NB4 (cell line): ENCODE measurements at regions not wholly inside any gene's neighbourhood (a gene's known extent, or its start where the extent isn't known, plus 50 kb on each side); places are given as distances from the start of the nearest gene placed in this dataset.

ENCODE experiments used
- DNase-seq: peaks from one replicate; pipeline ENCODE4 v3.0.0; 2010; ENCODE audit warnings: low read depth
- H3K4me3 ChIP-seq: one replicate; pipeline ENCODE4 v1.5.1; 2011; ENCODE audit warnings: mild to moderate bottlenecking, low read depth, low read length, moderate library complexity
- MYC ChIP-seq: IDR thresholded peaks from 2 replicates; pipeline ENCODE4 v1.6.1; 2011; ENCODE audit warnings: low read depth, low read length
- POLR2A ChIP-seq: IDR thresholded peaks from 2 replicates; pipeline ENCODE4 v1.6.1; 2011; ENCODE audit warnings: mild to moderate bottlenecking; ENCODE audit not compliant: insufficient read length; ENCODE audit errors: extremely low read depth
- TF ChIP-seq, protein P1 (sequence below): IDR thresholded peaks from 2 replicates; pipeline ENCODE4 v1.6.1; 2011; ENCODE audit warnings: low read depth, low read length
- TF ChIP-seq, protein P2 (sequence below): IDR thresholded peaks from one replicate; pipeline ENCODE4 v1.5.1; 2012; ENCODE audit warnings: low read depth, low read length

DNA sequence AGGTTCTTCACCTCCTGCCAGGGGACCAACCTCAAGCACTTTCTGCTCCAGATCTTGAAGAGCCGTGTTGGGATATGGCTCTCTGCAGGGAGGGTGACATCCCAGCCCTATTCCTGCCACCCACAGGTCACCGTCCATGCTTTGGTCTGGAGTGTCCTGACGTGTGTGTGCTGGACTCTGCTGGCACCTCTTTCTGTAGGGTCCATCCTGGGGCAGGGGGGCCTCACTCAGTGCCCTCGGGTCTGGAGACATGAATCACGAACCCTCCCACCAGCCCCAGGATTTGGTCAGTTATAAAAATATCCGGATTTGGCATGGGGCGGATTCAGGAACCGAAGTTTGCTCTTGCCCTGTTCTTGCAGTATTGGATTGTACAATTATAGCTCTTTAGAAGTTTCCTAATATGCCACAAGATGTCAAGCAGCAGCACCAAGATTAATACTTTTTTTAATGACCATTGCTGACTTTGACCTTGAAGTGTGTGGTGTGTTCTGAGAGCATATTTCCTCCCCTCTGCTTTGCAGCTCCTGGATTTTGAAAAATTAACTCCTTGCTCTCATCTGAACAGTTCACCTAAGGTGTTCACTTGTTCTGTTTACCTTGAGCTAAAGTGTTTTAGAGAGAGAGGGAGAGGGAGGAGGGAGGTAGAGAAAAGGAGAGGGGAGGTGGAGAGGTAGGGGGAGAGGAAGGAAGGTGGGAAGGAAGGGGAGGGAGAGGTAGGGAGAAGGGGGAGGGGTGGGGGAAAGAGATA, 95.4 kb upstream of the SHH start:
- no peak overlapping the region for H3K4me3 ChIP-seq
- DNase-seq: no peak
- no peak for TF ChIP-seq MYC

DNA sequence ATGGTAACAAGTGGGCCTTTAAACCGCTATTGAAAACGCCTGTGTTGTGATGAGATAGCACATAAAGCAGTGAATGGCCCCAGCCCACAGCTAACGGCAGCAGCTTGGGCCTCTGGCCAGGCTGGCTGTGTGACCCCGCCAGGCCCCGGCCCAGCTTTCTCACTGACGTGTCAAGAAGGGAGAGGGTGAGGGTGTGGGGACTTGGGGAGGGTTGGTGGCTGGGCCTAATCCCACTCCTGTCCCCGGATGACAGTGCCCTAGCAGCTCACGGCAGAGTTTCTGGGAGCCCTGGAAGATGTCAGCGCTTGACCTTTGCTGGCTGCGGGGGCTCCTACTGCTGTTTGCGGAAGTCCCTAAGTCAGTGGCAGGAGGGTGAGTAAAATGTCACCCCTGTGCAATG, 88.9 kb upstream of the SHH start:
- TF ChIP-seq, protein P1, sequence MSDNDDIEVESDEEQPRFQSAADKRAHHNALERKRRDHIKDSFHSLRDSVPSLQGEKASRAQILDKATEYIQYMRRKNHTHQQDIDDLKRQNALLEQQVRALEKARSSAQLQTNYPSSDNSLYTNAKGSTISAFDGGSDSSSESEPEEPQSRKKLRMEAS: no peak
- TF ChIP-seq POLR2A: no peak
- TF ChIP-seq MYC: no peak
- TF ChIP-seq, protein P2, sequence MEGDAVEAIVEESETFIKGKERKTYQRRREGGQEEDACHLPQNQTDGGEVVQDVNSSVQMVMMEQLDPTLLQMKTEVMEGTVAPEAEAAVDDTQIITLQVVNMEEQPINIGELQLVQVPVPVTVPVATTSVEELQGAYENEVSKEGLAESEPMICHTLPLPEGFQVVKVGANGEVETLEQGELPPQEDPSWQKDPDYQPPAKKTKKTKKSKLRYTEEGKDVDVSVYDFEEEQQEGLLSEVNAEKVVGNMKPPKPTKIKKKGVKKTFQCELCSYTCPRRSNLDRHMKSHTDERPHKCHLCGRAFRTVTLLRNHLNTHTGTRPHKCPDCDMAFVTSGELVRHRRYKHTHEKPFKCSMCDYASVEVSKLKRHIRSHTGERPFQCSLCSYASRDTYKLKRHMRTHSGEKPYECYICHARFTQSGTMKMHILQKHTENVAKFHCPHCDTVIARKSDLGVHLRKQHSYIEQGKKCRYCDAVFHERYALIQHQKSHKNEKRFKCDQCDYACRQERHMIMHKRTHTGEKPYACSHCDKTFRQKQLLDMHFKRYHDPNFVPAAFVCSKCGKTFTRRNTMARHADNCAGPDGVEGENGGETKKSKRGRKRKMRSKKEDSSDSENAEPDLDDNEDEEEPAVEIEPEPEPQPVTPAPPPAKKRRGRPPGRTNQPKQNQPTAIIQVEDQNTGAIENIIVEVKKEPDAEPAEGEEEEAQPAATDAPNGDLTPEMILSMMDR: no peak
- DNase-seq: no peak
- H3K4me3 ChIP-seq: no peak overlapping the region

DNA sequence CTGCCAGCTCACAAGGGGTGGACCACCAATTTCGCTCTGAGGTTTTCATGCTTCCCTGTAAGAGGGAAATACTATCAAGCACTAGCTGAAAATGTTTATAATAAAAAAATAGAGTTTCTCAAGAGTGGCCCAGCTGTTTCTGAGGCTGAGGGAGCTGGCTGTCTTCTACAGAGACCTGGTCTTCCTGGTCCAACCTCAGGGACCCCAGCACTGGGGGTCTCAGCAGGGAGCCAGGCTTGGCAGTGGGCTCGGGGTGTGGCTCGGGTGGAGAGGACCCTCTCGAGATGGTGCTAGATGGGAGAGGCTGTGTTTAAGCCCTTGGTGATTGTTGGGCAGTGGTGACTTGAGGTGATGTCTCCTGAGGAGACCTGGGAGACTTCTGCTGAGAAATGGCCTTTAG, 87.3 kb upstream of the SHH start:
- no peak overlapping the region for H3K4me3 ChIP-seq

DNA sequence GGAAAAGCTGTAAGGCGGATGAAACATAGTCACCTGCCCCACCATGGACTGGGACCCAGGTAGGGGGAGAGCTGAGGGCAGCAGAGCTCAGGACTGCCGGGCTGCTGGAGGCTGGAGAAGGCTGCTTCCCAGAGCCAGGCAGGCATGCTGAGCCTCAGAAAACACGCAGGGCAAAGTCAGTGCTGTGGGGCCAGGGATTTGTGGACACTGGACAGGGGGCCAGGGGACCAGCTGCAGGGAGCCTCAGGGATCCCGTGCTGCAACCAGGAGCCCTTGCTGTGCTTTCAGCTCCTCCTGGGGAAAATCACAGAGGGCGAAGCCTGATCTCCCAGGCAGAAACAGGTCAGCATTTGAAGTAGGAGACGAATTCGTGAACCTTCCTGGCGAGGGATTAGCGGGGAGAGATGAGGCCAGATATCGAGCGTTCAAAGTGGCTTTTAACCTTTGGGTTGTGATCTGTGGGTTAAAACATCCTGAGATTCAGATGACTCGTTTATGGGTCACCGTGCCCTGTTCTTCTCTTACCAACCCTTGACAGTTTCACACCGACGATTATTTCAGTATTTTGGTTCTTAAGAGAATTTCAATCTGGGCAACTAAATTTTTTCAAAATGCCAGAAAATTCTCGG, 85.6 kb upstream of the SHH start:
- H3K4me3 ChIP-seq: no peak overlapping the region
- DNase-seq: no peak
- TF ChIP-seq, protein P2: no peak
- TF ChIP-seq, protein P1: no peak
- no peak for TF ChIP-seq MYC
- no peak for TF ChIP-seq POLR2A

More for the DNA sequence above, 87.3 kb upstream of the SHH start:
- TF ChIP-seq, protein P1: no peak
- TF ChIP-seq, protein P2: no peak
- no peak for TF ChIP-seq POLR2A
- no peak for TF ChIP-seq MYC
- DNase-seq: no peak

DNA sequence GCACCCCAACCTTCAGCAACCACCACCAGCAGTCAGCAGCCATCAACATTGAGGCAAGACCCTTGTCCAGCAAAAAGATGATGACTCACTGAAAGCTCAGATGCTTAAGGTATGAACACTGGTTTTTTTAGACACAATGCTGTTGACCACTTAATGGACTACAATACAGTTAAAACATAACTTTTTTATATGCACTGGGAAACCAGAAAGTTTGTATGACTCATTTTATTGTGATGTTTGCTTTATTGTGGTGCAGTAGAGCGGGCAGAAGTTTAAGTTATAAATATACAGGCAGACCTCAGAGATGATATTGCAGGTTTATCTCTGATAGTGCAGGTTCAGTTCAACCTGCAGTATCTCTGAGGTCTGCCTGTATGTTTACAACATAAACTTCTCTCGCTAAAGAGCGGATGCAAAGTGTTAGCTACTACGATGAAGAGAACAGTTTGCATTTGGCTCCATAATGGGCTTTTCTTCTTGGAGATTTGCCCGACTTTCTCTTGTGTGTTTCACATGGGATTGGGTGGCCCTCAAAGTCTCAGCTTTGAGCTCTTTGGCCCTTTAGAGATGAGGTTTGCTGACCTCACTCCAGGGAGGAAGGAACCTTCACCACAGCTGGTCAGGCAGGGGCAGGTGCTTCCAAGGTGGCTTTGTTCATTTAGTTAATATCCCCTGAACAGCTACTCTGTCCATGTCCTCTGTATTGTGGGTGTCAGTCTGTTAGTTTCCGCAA, 84.4 kb upstream of the SHH start:
- DNase-seq: no peak
- TF ChIP-seq, protein P1: no peak
- TF ChIP-seq MYC (no peak), POLR2A (no peak)
- TF ChIP-seq, protein P2: no peak
- no peak overlapping the region for H3K4me3 ChIP-seq

DNA sequence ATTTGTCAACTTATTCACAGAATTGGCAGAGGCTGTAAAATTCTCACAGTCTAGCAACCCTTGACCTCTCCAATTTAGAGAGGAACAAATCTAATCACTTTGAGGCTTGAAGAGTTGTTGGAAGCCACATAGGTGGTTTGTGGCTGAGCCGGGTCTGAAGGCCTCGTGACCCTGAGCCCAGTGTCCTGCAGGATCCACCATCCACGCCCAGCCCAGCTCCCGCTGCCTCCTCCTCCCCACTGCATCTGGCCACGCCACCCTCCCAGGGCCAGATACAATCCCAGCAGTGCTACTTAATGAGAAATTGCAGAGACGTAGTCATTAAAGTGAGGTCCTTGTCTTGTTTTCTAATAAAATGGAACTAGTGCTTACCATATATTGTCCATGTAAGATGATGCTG, 81.4 kb upstream of the SHH start:
- no peak for DNase-seq
- TF ChIP-seq, protein P1: no peak
- TF ChIP-seq, protein P2: no peak
- TF ChIP-seq POLR2A (no peak), MYC (no peak)
- H3K4me3 ChIP-seq: no peak overlapping the region
